ENCODE measurements at regions not wholly inside any gene's neighbourhood (a gene's known extent, or its start where the extent isn't known, plus 50 kb on each side); places are given as distances from the start of the nearest gene placed in this dataset.
"Not testable (repeated sequence)": the region's sequence is repeated elsewhere in the genome, so short reads cannot be mapped to it uniquely, and the experiment has no call there.

GRCh38 chr4:100340512-100341485, 150.5 kb upstream of the DDIT4L start:
- DNase-seq, result peak; percentile 18

GRCh38 chr4:100339870-100340269, 149.6 kb upstream of the DDIT4L start:
- DNase-seq, result no peak

- not testable (repeated sequence) for DNase-seq
Measured at GRCh38 chr4:100333491-100333890, 143.2 kb upstream of the DDIT4L start.

GRCh38 chr4:100317032-100317864, 127.0 kb upstream of the DDIT4L start:
- DNase-seq, result no peak

- no peak for DNase-seq
Measured at GRCh38 chr4:100314057-100314456, 123.8 kb upstream of the DDIT4L start.

GRCh38 chr4:100312615-100313350, 122.5 kb upstream of the DDIT4L start:
- no peak for DNase-seq

- DNase-seq, result no peak
Measured at GRCh38 chr4:100311181-100311580, 120.9 kb upstream of the DDIT4L start.

- DNase-seq, result no peak
Measured at GRCh38 chr4:100306018-100306417, 115.8 kb upstream of the DDIT4L start.

GRCh38 chr4:100302061-100303026, 112.1 kb upstream of the DDIT4L start:
- DNase-seq, result peak; percentile 24

- peak; percentile 77 for DNase-seq
Measured at GRCh38 chr4:100299046-100299840, 109.0 kb upstream of the DDIT4L start.

- no peak for DNase-seq
Measured at GRCh38 chr4:100295792-100296191, 105.5 kb upstream of the DDIT4L start.

- DNase-seq, result no peak
Measured at GRCh38 chr4:100294356-100294755, 104.1 kb upstream of the DDIT4L start.

GRCh38 chr4:100290585-100290984, 100.3 kb upstream of the DDIT4L start:
- DNase-seq, result peak; percentile 73

- DNase-seq, result peak; percentile 57
Measured at GRCh38 chr4:100289946-100290345, 99.7 kb upstream of the DDIT4L start.

- DNase-seq, result peak; percentile 68
Measured at GRCh38 chr4:100289530-100289888, 99.2 kb upstream of the DDIT4L start.

GRCh38 chr4:100288811-100289529, 98.7 kb upstream of the DDIT4L start:
- peak; percentile 62 for DNase-seq

- peak; percentile 64 for DNase-seq
Measured at GRCh38 chr4:100288161-100288560, 97.9 kb upstream of the DDIT4L start.

- no peak for DNase-seq
Measured at GRCh38 chr4:100287534-100287933, 97.3 kb upstream of the DDIT4L start.

GRCh38 chr4:100286636-100287035, 96.4 kb upstream of the DDIT4L start:
- no peak for DNase-seq

GRCh38 chr4:100285121-100285520, 94.9 kb upstream of the DDIT4L start:
- no peak for DNase-seq

Measured in NCI-H226 (cell line).